Activated CD8-positive, alpha-beta memory T cell treated with anti-CD3 and anti-CD28 coated beads for 1 hour (primary cell): ENCODE measurements at regions not wholly inside any gene's neighbourhood (a gene's known extent, or its start where the extent isn't known, plus 50 kb on each side); places are given as distances from the start of the nearest gene placed in this dataset.
A peak's percentile ranks its signal among the peaks of the same experiment; 100 is the strongest.

Source experiments
- DNase-seq, 2 donors: peaks; one replicate each; pipeline ENCODE4 v3.0.0-alpha.2; 2020; ENCODE audit warnings: low read depth in 1 of 2; ENCODE audit errors: extremely low read depth in 1 of 2

GRCh38 chr14:101405171-101405883, 156.0 kb upstream of the DIO3 start:
- no peak for DNase-seq

- DNase-seq: no peak
Observed at GRCh38 chr14:101406921-101407320, 154.4 kb upstream of the DIO3 start.

GRCh38 chr14:101407328-101407727, 154.0 kb upstream of the DIO3 start:
- no peak for DNase-seq

- no peak for DNase-seq
Observed at GRCh38 chr14:101408077-101408831, 153.0 kb upstream of the DIO3 start.

GRCh38 chr14:101409006-101409543, 152.2 kb upstream of the DIO3 start:
- no peak for DNase-seq

- no peak for DNase-seq
Observed at GRCh38 chr14:101410126-101410525, 151.2 kb upstream of the DIO3 start.

GRCh38 chr14:101411151-101411550, 150.1 kb upstream of the DIO3 start:
- DNase-seq: no peak

- no peak for DNase-seq
Observed at GRCh38 chr14:101411779-101412178, 149.5 kb upstream of the DIO3 start.

- DNase-seq: no peak
Observed at GRCh38 chr14:101412739-101413138, 148.6 kb upstream of the DIO3 start.

GRCh38 chr14:101417434-101417833, 143.9 kb upstream of the DIO3 start:
- no peak for DNase-seq

GRCh38 chr14:101418601-101419000, 142.7 kb upstream of the DIO3 start:
- no peak for DNase-seq

GRCh38 chr14:101426466-101426865, 134.8 kb upstream of the DIO3 start:
- no peak for DNase-seq

GRCh38 chr14:101428409-101428808, 132.9 kb upstream of the DIO3 start:
- no peak for DNase-seq

GRCh38 chr14:101435546-101435945, 125.7 kb upstream of the DIO3 start:
- DNase-seq: no peak

- DNase-seq: no peak
Observed at GRCh38 chr14:101439023-101439422, 122.3 kb upstream of the DIO3 start.

GRCh38 chr14:101440496-101440895, 120.8 kb upstream of the DIO3 start:
- DNase-seq: no peak

- DNase-seq: no peak
Observed at GRCh38 chr14:101441710-101442109, 119.6 kb upstream of the DIO3 start.

- DNase-seq: peak; percentile 18 to 24
Observed at GRCh38 chr14:101442451-101442850, 118.8 kb upstream of the DIO3 start.

GRCh38 chr14:101444116-101444515, 117.2 kb upstream of the DIO3 start:
- DNase-seq: no peak

GRCh38 chr14:101445278-101445677, 116.0 kb upstream of the DIO3 start:
- DNase-seq: no peak

GRCh38 chr14:101446387-101446969, 114.8 kb upstream of the DIO3 start:
- no peak for DNase-seq

GRCh38 chr14:101449114-101449513, 112.2 kb upstream of the DIO3 start:
- no peak for DNase-seq
